ENCODE measurements at regions not wholly inside any gene's neighbourhood (a gene's known extent, or its start where the extent isn't known, plus 50 kb on each side); places are given as distances from the start of the nearest gene placed in this dataset.

DNA sequence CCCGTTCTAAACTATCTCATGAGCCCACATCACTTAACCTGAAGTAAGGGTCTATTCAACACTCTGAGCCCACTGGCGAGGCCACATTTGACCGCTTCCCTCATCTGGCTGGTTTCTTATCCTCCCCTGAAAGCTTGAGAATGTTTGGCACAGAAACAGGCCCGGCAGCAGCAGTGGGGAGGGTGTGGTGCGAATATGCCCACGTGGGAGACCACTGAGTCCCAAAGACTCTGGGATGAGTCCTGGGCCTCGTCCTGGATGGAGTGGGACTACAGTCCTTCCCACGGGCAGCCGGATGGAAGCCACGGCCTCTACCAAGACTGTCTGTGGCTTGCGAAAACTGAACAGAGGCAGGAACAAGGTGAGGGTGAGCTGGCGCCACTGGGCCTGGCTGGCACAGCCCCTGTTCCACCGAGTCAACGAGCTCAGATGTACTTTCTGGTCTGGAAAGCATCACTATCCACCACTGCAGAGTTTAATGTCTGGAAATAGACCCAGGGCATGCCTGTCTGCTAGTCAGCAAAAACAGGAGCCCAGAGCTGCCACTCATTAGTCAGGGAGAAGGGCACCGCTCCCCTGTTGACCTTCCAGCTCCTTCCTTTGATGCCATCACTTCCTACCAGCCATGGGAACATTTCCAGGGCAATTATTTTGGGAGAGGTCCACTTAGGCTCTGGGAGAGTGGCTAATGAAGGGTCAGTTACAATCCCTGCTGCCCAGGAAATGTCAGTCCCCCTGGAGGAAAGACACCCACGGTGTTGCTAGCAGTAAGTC, 386.6 kb downstream of the MATN1 start:
- no peaks in the 10 kb centered on the region for H3K9me3 ChIP-seq (ENCODE audit: insufficient read depth, low read length)
- no peak for DNase-seq (ENCODE audit: low read depth, low spot score)
- peaks cover 3% of the 10 kb centered on the region for H3K27me3 ChIP-seq (ENCODE audit: insufficient read depth, insufficient read length)
- H3K9ac ChIP-seq (ENCODE audit: insufficient read length, low read depth): no peak overlapping the region
- H3K4me1 ChIP-seq (ENCODE audit: insufficient read depth, insufficient read length): peaks cover 14% of the 10 kb centered on the region
- H3K4me3 ChIP-seq (ENCODE audit: insufficient read length, low read depth): no peak overlapping the region
- no peaks in the 10 kb centered on the region for H3K36me3 ChIP-seq (ENCODE audit: insufficient read depth, insufficient read length, low read length)
- no peak for TF ChIP-seq YY1 (IDR thresholded peaks at IDR 0.05; ENCODE audit: insufficient read depth, insufficient read length)
- TF ChIP-seq ZNF274 (IDR thresholded peaks at IDR 0.05; ENCODE audit: low read depth, low read length): no peak
- TF ChIP-seq SUZ12 (IDR thresholded peaks at IDR 0.05; ENCODE audit: extremely low read depth, insufficient read depth, insufficient read length): no peak

GRCh38 chr1:30335997-30336390, 387.4 kb downstream of the MATN1 start:
- H3K9ac ChIP-seq (ENCODE audit: insufficient read length, low read depth): no peak overlapping the region

GRCh38 chr1:30335389-30335996, 387.9 kb downstream of the MATN1 start:
- Histone ChIP-seq H3K27me3 (ENCODE audit: insufficient read depth, insufficient read length) (no peaks in the 10 kb centered on the region), H3K36me3 (ENCODE audit: insufficient read depth, insufficient read length, low read length) (no peaks in the 10 kb centered on the region), H3K9me3 (ENCODE audit: insufficient read depth, low read length) (no peaks in the 10 kb centered on the region), H3K9ac (ENCODE audit: insufficient read length, low read depth) (no peak overlapping the region), H3K4me1 (ENCODE audit: insufficient read depth, insufficient read length) (peaks cover 18% of the 10 kb centered on the region), H3K4me3 (ENCODE audit: insufficient read length, low read depth) (no peak overlapping the region)
- DNase-seq (ENCODE audit: low read depth, low spot score): no peak
- no peak for TF ChIP-seq YY1 (IDR thresholded peaks at IDR 0.05; ENCODE audit: insufficient read depth, insufficient read length)
- TF ChIP-seq SUZ12 (IDR thresholded peaks at IDR 0.05; ENCODE audit: extremely low read depth, insufficient read depth, insufficient read length): no peak
- no peak for TF ChIP-seq ZNF274 (IDR thresholded peaks at IDR 0.05; ENCODE audit: low read depth, low read length)

More at GRCh38 chr1:30335997-30336390, 387.4 kb downstream of the MATN1 start:
- Histone ChIP-seq H3K36me3 (ENCODE audit: insufficient read depth, insufficient read length, low read length) (no peaks in the 10 kb centered on the region), H3K9me3 (ENCODE audit: insufficient read depth, low read length) (no peaks in the 10 kb centered on the region), H3K4me3 (ENCODE audit: insufficient read length, low read depth) (no peak overlapping the region), H3K27me3 (ENCODE audit: insufficient read depth, insufficient read length) (no peaks in the 10 kb centered on the region), H3K4me1 (ENCODE audit: insufficient read depth, insufficient read length) (peaks cover 18% of the 10 kb centered on the region)
- DNase-seq (ENCODE audit: low read depth, low spot score): no peak
- TF ChIP-seq YY1 (IDR thresholded peaks at IDR 0.05; ENCODE audit: insufficient read depth, insufficient read length) (no peak), ZNF274 (IDR thresholded peaks at IDR 0.05; ENCODE audit: low read depth, low read length) (no peak), SUZ12 (IDR thresholded peaks at IDR 0.05; ENCODE audit: extremely low read depth, insufficient read depth, insufficient read length) (no peak)

DNA sequence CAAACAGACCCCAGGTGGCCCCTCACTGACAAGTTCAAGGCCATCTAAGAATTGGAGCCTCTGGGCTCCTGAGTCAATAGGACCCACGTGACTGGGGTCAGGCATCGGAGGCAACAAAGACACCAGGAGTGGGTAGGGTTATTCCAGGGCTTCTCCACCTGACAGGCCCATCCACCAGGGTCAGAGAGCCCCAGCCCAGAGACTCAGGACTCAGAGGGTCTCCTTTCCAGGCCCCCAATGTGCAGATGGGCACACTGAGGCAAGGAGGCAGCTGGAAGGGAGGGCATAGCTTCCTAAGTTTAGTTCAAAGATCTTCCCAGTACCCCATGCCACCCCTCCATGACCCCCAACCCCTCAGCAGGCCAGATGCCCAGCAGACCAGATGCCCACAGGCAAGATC, 388.6 kb downstream of the MATN1 start:
- DNase-seq (ENCODE audit: low read depth, low spot score): no peak
- no peaks in the 10 kb centered on the region for H3K27me3 ChIP-seq (ENCODE audit: insufficient read depth, insufficient read length)
- H3K4me3 ChIP-seq (ENCODE audit: insufficient read length, low read depth): no peak overlapping the region
- H3K4me1 ChIP-seq (ENCODE audit: insufficient read depth, insufficient read length): peaks cover 18% of the 10 kb centered on the region
- TF ChIP-seq ZNF274 (IDR thresholded peaks at IDR 0.05; ENCODE audit: low read depth, low read length) (no peak), SUZ12 (IDR thresholded peaks at IDR 0.05; ENCODE audit: extremely low read depth, insufficient read depth, insufficient read length) (no peak), YY1 (IDR thresholded peaks at IDR 0.05; ENCODE audit: insufficient read depth, insufficient read length) (no peak)
- H3K9ac ChIP-seq (ENCODE audit: insufficient read length, low read depth): no peak overlapping the region
- no peaks in the 10 kb centered on the region for H3K36me3 ChIP-seq (ENCODE audit: insufficient read depth, insufficient read length, low read length)
- H3K9me3 ChIP-seq (ENCODE audit: insufficient read depth, low read length): no peaks in the 10 kb centered on the region

- no peaks in the 10 kb centered on the region for H3K9me3 ChIP-seq (ENCODE audit: insufficient read depth, low read length)
- DNase-seq (ENCODE audit: low read depth, low spot score): no peak
- TF ChIP-seq YY1 (IDR thresholded peaks at IDR 0.05; ENCODE audit: insufficient read depth, insufficient read length): no peak
- no peak for TF ChIP-seq ZNF274 (IDR thresholded peaks at IDR 0.05; ENCODE audit: low read depth, low read length)
- no peak for TF ChIP-seq SUZ12 (IDR thresholded peaks at IDR 0.05; ENCODE audit: extremely low read depth, insufficient read depth, insufficient read length)
Observed at GRCh38 chr1:30332116-30333094, 391.0 kb downstream of the MATN1 start.

GRCh38 chr1:30331415-30332065, 391.8 kb downstream of the MATN1 start:
- Histone ChIP-seq H3K9me3 (ENCODE audit: insufficient read depth, low read length) (no peaks in the 10 kb centered on the region), H3K4me1 (ENCODE audit: insufficient read depth, insufficient read length) (peaks cover 20% of the 10 kb centered on the region), H3K9ac (ENCODE audit: insufficient read length, low read depth) (no peak overlapping the region), H3K4me3 (ENCODE audit: insufficient read length, low read depth) (no peak overlapping the region), H3K27me3 (ENCODE audit: insufficient read depth, insufficient read length) (no peaks in the 10 kb centered on the region), H3K36me3 (ENCODE audit: insufficient read depth, insufficient read length, low read length) (no peaks in the 10 kb centered on the region)
- no peak for DNase-seq (ENCODE audit: low read depth, low spot score)
- TF ChIP-seq ZNF274 (IDR thresholded peaks at IDR 0.05; ENCODE audit: low read depth, low read length): no peak
- TF ChIP-seq SUZ12 (IDR thresholded peaks at IDR 0.05; ENCODE audit: extremely low read depth, insufficient read depth, insufficient read length): no peak
- no peak for TF ChIP-seq YY1 (IDR thresholded peaks at IDR 0.05; ENCODE audit: insufficient read depth, insufficient read length)

More at GRCh38 chr1:30332116-30333094, 391.0 kb downstream of the MATN1 start:
- peak overlapping the region; percentile 8 for H3K9ac ChIP-seq (ENCODE audit: insufficient read length, low read depth)
- H3K4me3 ChIP-seq (ENCODE audit: insufficient read length, low read depth): no peak overlapping the region
- no peaks in the 10 kb centered on the region for H3K27me3 ChIP-seq (ENCODE audit: insufficient read depth, insufficient read length)
- H3K4me1 ChIP-seq (ENCODE audit: insufficient read depth, insufficient read length): peaks cover 20% of the 10 kb centered on the region
- no peaks in the 10 kb centered on the region for H3K36me3 ChIP-seq (ENCODE audit: insufficient read depth, insufficient read length, low read length)

All from NT2/D1 (cell line).